ENCODE measurements at regions not wholly inside any gene's neighbourhood (a gene's known extent, or its start where the extent isn't known, plus 50 kb on each side); places are given as distances from the start of the nearest gene placed in this dataset.
"Not testable (repeated sequence)": the region's sequence is repeated elsewhere in the genome, so short reads cannot be mapped to it uniquely, and the experiment has no call there.

- no peak for DNase-seq (ENCODE audit: low read depth, low spot score)
Measured at GRCh38 chr1:73096841-73097240, 814.5 kb upstream of the NEGR1 start.

DNA sequence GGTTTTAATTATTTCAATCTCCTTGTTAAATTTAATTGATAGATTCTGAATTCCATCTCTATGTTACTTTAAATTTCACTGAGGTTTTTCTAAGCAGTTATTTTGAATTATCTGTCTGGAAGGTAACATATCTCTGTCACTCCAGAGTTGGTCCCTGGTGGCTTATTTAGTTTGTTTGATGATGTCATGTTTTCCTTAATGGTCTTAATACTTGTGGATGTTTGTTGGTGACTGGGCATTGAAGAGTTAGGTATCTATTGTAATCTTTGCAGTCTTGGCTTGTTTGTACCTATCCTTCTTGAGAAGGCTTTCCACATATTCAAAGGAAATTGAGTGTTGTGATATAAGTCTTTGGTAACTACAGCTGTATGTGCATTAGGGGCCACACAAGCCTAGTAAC is 810.0 kb upstream of the NEGR1 start:
- no peak for DNase-seq (ENCODE audit: low read depth, low spot score)

GRCh38 chr1:73066866-73067265 is 784.5 kb upstream of the NEGR1 start:
- DNase-seq (ENCODE audit: low read depth, low spot score), result no peak

DNA sequence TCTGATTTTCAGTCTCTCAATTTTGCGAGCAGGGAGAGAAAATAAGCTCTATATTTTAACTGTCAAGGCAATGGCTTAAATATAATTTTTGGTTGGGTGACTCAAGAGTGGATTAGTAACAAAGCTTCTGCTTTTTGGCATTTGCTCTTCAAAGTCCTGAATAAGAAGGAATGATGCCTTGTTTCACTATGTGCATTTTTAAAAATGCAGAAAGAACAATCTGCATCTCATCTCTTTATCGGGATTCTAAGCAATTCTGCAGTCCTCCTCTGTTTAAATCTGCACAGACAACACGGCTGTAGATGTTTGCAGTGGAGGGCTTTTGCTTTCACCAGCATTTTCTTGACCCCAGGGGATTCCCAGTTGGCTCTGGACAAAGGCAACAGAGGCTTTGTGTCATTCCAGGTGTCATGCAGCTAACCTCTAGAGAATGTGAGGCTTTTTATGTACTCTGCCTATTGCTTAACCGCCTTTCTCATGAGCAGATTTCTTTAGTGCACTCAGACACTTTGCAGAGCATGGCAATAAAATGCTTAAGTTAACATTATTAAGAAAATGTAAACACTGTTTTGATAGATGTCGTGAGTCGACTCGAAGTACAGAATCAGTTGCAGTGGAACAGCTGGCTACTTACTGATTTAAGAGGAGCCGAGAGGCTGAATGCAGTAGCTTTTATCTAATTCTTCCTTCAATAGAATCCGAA is 783.2 kb upstream of the NEGR1 start:
- no peak for DNase-seq (ENCODE audit: low read depth, low spot score)

DNA sequence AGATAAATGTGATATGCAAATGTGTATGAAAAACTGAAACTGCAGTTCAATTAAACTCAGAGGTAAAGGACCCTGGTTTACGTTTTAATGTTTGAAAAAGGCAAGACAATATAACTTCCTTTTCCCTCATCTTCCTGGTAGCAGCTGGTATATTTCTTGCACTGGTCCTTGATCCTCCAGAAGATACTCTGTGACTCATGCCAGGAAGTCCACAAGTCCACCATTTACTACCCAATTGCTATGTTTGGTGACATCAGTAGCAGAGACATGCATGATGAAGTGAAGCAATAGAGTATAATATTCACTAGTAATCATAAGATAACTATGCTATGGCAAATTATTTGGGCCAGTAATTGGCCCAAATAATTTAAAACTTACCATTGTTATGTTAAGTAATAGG is 774.5 kb upstream of the NEGR1 start:
- DNase-seq (ENCODE audit: low read depth, low spot score), result no peak

DNA sequence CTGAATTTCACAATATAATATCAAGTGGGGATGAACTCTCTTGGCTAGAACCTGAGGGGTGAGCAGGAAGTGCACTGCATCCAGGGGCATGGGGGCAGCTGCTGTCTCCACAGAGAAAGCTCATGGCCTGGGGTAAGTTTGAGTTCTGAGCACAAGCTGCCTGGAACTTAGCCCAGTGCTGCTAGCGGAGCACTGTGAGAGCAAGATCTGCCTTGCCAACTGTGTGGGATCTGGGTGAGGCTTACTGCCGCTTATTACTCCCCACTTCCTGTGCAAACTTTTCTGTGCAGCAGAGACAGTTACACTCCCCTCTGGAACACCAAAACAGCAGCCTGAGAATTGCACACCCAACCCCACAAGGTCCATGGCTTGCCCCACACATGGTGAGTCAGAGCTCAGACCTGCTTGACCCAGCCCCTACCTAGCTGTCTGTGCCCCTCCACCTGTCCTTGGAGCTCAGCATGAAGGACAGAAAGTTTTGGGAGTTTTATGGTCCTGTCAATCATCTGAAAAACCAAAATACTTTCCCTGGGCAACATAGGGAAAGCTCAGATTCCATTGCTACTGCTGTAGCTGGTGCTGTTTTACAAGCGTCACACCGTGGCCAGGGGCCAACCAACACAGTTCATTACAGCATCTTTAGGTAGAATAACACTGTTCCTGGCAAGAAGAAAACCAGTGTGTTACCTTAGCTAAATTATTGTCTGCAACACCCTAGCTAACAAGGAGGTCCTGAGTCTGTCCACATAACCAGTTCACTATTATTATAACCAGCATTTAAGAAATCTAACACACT is 762.1 kb upstream of the NEGR1 start:
- DNase-seq (ENCODE audit: low read depth, low spot score), result no peak

DNA sequence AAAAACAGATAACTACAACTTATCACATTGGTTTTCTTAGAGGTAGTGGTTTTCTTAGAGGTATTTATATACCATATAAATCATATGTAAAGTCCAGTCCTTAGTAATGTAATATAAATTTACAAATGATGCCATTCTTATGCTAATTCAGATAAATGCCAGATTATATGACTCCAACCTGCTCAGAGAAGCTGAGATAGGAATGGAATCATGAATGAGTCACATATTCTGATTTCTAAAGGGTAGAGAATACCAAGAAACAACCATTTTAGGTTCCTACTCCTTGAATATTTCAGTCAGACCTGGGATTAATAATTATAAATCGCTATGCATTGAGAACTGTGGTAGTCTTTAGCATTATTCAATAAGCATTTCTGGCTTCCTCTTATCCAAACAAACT is 760.1 kb upstream of the NEGR1 start:
- DNase-seq (ENCODE audit: low read depth, low spot score), result no peak

DNA sequence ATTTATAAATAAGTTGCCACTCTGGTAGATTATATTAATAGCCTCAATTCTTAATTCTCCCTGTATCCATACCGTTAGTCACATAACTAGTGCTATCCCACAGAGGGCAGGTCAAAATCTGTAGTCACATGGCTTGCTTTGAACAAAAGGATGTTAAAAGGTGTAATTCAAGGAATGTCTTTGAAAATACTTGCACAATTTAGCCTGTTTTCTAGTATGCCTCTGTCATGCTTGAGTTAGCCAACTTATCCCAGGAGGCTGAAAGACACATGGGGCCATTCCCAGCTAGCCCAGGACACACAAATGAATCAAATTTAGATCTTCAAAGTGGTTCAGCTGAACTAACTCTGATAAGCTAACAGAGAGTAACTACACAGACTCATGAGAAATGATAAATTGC is 758.5 kb upstream of the NEGR1 start:
- DNase-seq (ENCODE audit: low read depth, low spot score), result no peak

DNA sequence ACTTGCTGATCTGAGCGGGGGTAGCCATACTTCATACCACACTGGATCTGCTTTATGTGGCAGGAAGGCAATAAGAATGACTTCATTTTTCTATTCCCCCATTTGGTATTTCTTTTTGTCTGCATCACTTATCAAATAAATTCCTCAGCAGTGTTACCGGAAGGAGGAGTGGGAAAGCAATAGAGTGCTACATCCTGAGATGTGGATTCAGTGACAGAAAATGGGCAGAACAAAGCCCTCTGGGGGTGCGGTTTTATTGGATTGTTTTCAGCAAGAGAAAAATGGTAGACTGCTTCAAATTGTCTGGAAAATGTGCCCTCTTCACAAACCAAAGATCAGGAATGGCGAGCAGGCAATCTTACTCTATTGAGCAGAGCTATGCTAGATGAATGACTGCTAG is 751.9 kb upstream of the NEGR1 start:
- no peak for DNase-seq (ENCODE audit: low read depth, low spot score)

- DNase-seq (ENCODE audit: low read depth, low spot score), result no peak
Measured at GRCh38 chr1:73033640-73034039, 751.3 kb upstream of the NEGR1 start.

GRCh38 chr1:73029571-73029970 is 747.2 kb upstream of the NEGR1 start:
- DNase-seq (ENCODE audit: low read depth, low spot score), result no peak

- no peak for DNase-seq (ENCODE audit: low read depth, low spot score)
Measured at GRCh38 chr1:73026114-73026513, 743.8 kb upstream of the NEGR1 start.

- no peak for DNase-seq (ENCODE audit: low read depth, low spot score)
Measured at GRCh38 chr1:73009938-73010337, 727.6 kb upstream of the NEGR1 start.

DNA sequence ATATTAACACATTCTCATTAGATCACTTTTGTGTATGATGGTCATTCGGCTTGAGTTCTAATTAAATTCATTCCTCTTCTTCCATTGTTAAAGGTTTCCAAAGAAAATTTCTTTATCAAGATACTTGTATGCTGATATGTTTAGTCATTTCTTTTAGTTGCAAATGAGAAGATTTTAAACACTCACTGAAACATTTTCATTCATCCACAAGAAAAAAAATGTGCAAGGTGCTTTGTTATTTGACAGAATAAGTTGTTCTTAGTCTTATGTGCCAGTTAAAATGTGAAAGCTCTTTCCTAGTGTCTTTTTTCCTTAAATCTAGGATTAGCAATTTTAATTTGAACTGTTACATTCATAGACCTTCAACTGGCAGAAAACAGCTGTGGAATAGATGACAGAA is 727.0 kb upstream of the NEGR1 start:
- DNase-seq (ENCODE audit: low read depth, low spot score), result no peak

GRCh38 chr1:72997624-72998023 is 715.3 kb upstream of the NEGR1 start:
- DNase-seq (ENCODE audit: low read depth, low spot score), result no peak

DNA sequence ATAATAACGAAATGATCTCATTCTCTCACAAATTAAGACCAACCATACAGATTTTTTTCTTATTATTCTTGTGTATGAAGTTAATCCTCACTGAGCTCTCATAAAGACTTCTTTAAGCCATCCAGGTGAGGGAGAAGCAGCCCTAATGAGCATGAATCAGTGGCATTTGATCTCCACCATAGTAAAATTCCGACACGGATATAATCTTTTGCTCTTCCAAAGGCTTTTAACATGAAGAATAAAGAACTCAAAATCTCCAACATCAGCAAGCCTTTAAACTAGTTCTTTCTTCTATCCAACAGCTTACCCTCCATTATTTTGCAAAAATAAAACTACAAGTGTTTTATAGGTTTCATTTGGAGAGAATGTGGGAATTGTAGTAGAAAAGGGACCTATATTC is 714.7 kb upstream of the NEGR1 start:
- DNase-seq (ENCODE audit: low read depth, low spot score), result no peak

DNA sequence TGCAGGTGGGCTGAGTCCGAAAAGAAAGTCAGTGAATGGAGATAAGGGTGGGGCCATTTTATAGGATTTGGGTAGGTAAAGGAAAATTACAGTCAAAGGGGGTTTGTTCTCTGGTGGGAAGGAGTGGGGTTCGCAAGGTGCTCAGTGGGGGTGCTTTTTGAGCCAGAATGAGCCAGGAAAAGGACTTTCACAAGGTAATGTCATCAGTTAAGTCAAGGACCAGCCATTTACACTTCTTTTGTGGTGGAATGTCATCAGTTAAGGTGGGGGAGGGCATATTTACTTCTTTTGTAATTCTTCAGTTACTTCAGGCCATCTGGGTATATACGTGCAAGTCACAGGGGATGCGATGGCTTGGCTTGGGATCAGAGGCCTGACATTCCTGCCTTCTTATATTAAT is 705.5 kb upstream of the NEGR1 start:
- DNase-seq (ENCODE audit: low read depth, low spot score), result not testable (repeated sequence)

DNA sequence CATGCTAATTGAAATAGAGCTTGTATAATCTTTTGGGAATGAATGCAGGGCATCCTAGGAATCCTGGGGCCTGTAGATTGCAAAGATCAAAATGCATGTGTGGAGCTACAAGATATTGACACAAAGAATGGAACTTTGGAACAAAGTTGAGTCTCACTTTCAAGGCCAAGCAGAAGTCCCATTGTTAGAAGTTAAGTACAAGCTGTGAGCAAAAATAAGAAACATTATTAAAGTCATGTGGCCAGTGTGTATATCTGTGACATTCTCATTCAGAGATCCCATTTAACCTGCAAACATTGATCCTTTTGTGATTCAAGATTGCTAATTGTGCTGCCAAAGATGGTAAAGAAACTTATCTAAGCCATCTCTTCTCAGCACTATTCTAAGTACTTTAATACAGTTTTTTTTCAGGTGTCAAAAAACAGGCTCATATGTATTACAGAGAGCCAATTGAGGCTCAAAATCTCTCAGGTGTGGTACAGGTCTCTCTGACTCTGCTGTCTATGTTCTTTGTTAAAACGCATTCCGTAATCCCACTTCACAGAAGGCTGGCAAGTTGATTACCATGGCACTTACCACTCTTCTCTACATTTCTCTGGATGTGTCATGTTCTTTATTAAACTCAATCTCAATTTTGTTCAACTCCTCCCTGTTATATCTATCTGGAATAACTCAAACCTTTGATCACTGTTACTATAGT is 704.4 kb upstream of the NEGR1 start:
- DNase-seq (ENCODE audit: low read depth, low spot score), result no peak

- DNase-seq (ENCODE audit: low read depth, low spot score), result not testable (repeated sequence)
Measured at GRCh38 chr1:72985024-72985423, 702.7 kb upstream of the NEGR1 start.

GRCh38 chr1:72983011-72983410 is 700.7 kb upstream of the NEGR1 start:
- not testable (repeated sequence) for DNase-seq (ENCODE audit: low read depth, low spot score)

- no peak for DNase-seq (ENCODE audit: low read depth, low spot score)
Measured at GRCh38 chr1:72969461-72969860, 687.1 kb upstream of the NEGR1 start.

DNA sequence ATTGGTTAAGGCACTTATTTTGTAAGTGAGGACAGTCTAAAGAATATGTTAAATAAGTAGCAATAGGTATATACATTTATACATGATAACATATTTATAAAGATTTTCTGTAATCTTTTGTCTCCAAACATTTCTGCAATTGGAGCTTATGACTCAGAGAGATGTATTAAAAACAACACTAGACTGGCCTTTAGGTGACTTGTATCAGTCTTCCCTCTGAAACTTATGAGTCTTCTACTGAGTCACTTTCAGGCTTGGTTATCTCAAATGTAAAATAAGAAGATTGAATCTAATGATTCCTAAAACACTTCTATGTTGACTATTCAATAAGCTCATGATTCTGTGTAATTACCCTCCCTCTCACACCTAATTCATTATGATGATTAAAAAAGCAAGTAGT is 672.6 kb upstream of the NEGR1 start:
- DNase-seq (ENCODE audit: low read depth, low spot score), result no peak

GRCh38 chr1:72950900-72951299 is 668.6 kb upstream of the NEGR1 start:
- DNase-seq (ENCODE audit: low read depth, low spot score), result not testable (repeated sequence)

All from pulmonary artery endothelial cell (primary cell).